ENCODE measurements at regions not wholly inside any gene's neighbourhood (a gene's known extent, or its start where the extent isn't known, plus 50 kb on each side); places are given as distances from the start of the nearest gene placed in this dataset.

GRCh38 chr16:73190256-73190655, 142.3 kb upstream of the ZFHX3 start:
- no peak for TF ChIP-seq CTCF (IDR thresholded peaks at IDR 0.05)
- TF ChIP-seq SMC3 (IDR thresholded peaks at IDR 0.05; ENCODE audit: low read depth, low read length) = no peak
- TF ChIP-seq REST (IDR thresholded peaks at IDR 0.05; ENCODE audit: low read depth, low read length) = no peak
- TF ChIP-seq FOXM1 (IDR thresholded peaks at IDR 0.05; ENCODE audit: low read depth) = no peak
- no peak for TF ChIP-seq TEAD4 (IDR thresholded peaks at IDR 0.05; ENCODE audit: borderline replicate concordance, insufficient read depth)
- no peak for TF ChIP-seq GABPA (IDR thresholded peaks at IDR 0.05; ENCODE audit: low read depth)
- TF ChIP-seq RAD21 (IDR thresholded peaks at IDR 0.05; ENCODE audit: low read length) = no peak
- no peak for TF ChIP-seq POLR2AphosphoS5 (IDR thresholded peaks at IDR 0.05; ENCODE audit: low read depth, low read length)
- TF ChIP-seq ELF1 (IDR thresholded peaks at IDR 0.05) = no peak
- no peak for TF ChIP-seq SIN3A (IDR thresholded peaks at IDR 0.05; ENCODE audit: borderline replicate concordance, low read depth, low read length)
- TF ChIP-seq TAF1 (IDR thresholded peaks at IDR 0.05; ENCODE audit: borderline replicate concordance, low read depth, low read length) = no peak

Measured in SK-N-SH (cell line).